ELF-1 (cell line): ENCODE measurements at regions not wholly inside any gene's neighbourhood (a gene's known extent, or its start where the extent isn't known, plus 50 kb on each side); places are given as distances from the start of the nearest gene placed in this dataset.
A peak's percentile ranks its signal among the peaks of the same experiment; 100 is the strongest.
"Not testable (repeated sequence)": the region's sequence is repeated elsewhere in the genome, so short reads cannot be mapped to it uniquely, and the experiment has no call there.

Experiments used
- DNase-seq: peaks from one replicate; pipeline ENCODE4 v3.0.0-alpha.2; 2016; ENCODE audit warnings: low read depth, low spot score

GRCh38 chr4:187332141-187332540 lies 608.5 kb upstream of the FAT1 start:
- DNase-seq = no peak

- no peak for DNase-seq
Measured at GRCh38 chr4:187333151-187333550, 609.5 kb upstream of the FAT1 start.

GRCh38 chr4:187335339-187335738 lies 611.7 kb upstream of the FAT1 start:
- no peak for DNase-seq

GRCh38 chr4:187354740-187355139 lies 631.1 kb upstream of the FAT1 start:
- DNase-seq = no peak

- no peak for DNase-seq
Measured at GRCh38 chr4:187357045-187357643, 633.5 kb upstream of the FAT1 start.

- DNase-seq = no peak
Measured at GRCh38 chr4:187357821-187358220, 634.2 kb upstream of the FAT1 start.

GRCh38 chr4:187362937-187363857 lies 632.4 kb upstream of the ZFP42 start:
- no peak for DNase-seq

GRCh38 chr4:187364401-187364800 lies 631.2 kb upstream of the ZFP42 start:
- DNase-seq = no peak

- DNase-seq = no peak
Measured at GRCh38 chr4:187364851-187365250, 630.7 kb upstream of the ZFP42 start.

GRCh38 chr4:187366530-187366929 lies 629.0 kb upstream of the ZFP42 start:
- no peak for DNase-seq

- DNase-seq = no peak
Measured at GRCh38 chr4:187370918-187371317, 624.7 kb upstream of the ZFP42 start.

GRCh38 chr4:187378441-187378840 lies 617.1 kb upstream of the ZFP42 start:
- no peak for DNase-seq

- peak; percentile 72 for DNase-seq
Measured at GRCh38 chr4:187380181-187380581, 615.4 kb upstream of the ZFP42 start.

- DNase-seq = no peak
Measured at GRCh38 chr4:187383181-187383580, 612.4 kb upstream of the ZFP42 start.

- DNase-seq = no peak
Measured at GRCh38 chr4:187387739-187388138, 607.8 kb upstream of the ZFP42 start.

- DNase-seq = no peak
Measured at GRCh38 chr4:187389420-187389819, 606.2 kb upstream of the ZFP42 start.

GRCh38 chr4:187390646-187391045 lies 604.9 kb upstream of the ZFP42 start:
- no peak for DNase-seq

- no peak for DNase-seq
Measured at GRCh38 chr4:187393531-187394344, 601.8 kb upstream of the ZFP42 start.

- no peak for DNase-seq
Measured at GRCh38 chr4:187396106-187396505, 599.5 kb upstream of the ZFP42 start.

GRCh38 chr4:187408447-187408846 lies 587.1 kb upstream of the ZFP42 start:
- DNase-seq = not testable (repeated sequence)

GRCh38 chr4:187413564-187414358 lies 581.8 kb upstream of the ZFP42 start:
- DNase-seq = no peak
